Gastrocnemius medialis (tissue), 4 donors: ENCODE measurements at regions not wholly inside any gene's neighbourhood (a gene's known extent, or its start where the extent isn't known, plus 50 kb on each side); places are given as distances from the start of the nearest gene placed in this dataset.

Source experiments
- ATAC-seq, 2 donors: fragments of 150-250 bp; one replicate each; pipeline ENCODE4 v1.9.1; 2016
- DNase-seq, 2 donors: peaks; one replicate each; pipeline ENCODE4 v3.0.0-alpha.2; 2019
- H3K27ac ChIP-seq, 4 donors: fragments of 200-600 bp; sonication (generic); 1 replicate in 1 of 4; 2 replicates in 3 of 4; pipeline ENCODE4 v1.5.1; 2016 to 2018; ENCODE audit warnings: mild to moderate bottlenecking in 2 of 4, moderate library complexity in 1 of 4
- H3K27me3 ChIP-seq, 3 donors: fragments of 200-600 bp; sonication (generic) in 2 of 3; 1 replicate in 1 of 3; 2 replicates in 2 of 3; pipeline versions ENCODE4 v1.5.1 to v1.6.0; 2016 to 2019; ENCODE audit warnings: mild to moderate bottlenecking in 1 of 3, moderate library complexity in 1 of 3
- H3K36me3 ChIP-seq, 2 donors: fragments of 200-600 bp; sonication (generic) in 1 of 2; one replicate each; pipeline ENCODE4 v1.5.1; 2017 to 2018
- H3K4me1 ChIP-seq, 2 donors: fragments of 200-600 bp; sonication (generic) in 1 of 2; one replicate each; pipeline ENCODE4 v1.5.1; 2016 to 2017; ENCODE audit warnings: mild to moderate bottlenecking in 2 of 2
- H3K4me3 ChIP-seq, 4 donors: fragments of 200-600 bp; sonication (generic) in 3 of 4; 1 replicate in 1 of 4; 2 replicates in 3 of 4; pipeline ENCODE4 v1.5.1; 2016 to 2019; ENCODE audit warnings: mild to moderate bottlenecking in 2 of 4
- H3K9me3 ChIP-seq, 3 donors: fragments of 200-600 bp; sonication (generic) in 2 of 3; 1 replicate in 1 of 3; 2 replicates in 2 of 3; pipeline ENCODE4 v1.5.1; 2016 to 2019
- CTCF ChIP-seq, 5 experiments: fragments of 450-650 bp in 3 of 5; fragments of 200-600 bp in 2 of 5; sonication (generic) in 2 of 5; IDR thresholded peaks in 4 of 5; conservative IDR thresholded peaks in 1 of 5; 1 replicate in 4 of 5; 2 replicates in 1 of 5; pipeline ENCODE4 v1.5.1; 2016 to 2019; ENCODE audit warnings: antibody characterized with exemption in 5 of 5, mild to moderate bottlenecking in 3 of 5, moderate library complexity in 3 of 5
- POLR2A ChIP-seq, 2 donors: fragments of 450-650 bp; IDR thresholded peaks; one replicate each; pipeline ENCODE4 v1.6.1; 2017; ENCODE audit warnings: antibody characterized with exemption in 2 of 2, mild to moderate bottlenecking in 2 of 2, moderate library complexity in 2 of 2
- in situ Hi-C, 4 donors: fragments of 200-750 bp; cut with MboI; loops; one replicate each; pipeline versions ENCODE4 v1.15.0 to v1.8.0; 2017; ENCODE audit warnings: low sequenced_read_pairs in 4 of 4
- intact Hi-C: fragments of 100-400 bp; cut with DNase I; formaldehyde crosslinking; loops from one replicate; pipeline ENCODE4 v1.15.1; 2023; ENCODE audit warnings: low total_unique reads

GRCh38 chr5:130796032-130796431 is 369.0 kb downstream of the HINT1 start:
- H3K4me3 ChIP-seq, result no peak overlapping the region
- no peaks in the 10 kb centered on the region for H3K4me1 ChIP-seq
- peaks cover 0 to 4% (median 0%) of the 10 kb centered on the region in 3 donors for H3K9me3 ChIP-seq
- TF ChIP-seq CTCF (IDR thresholded peaks at IDR 0.05 in 4 of 5, conservative IDR thresholded peaks at IDR 0.05 in 1 of 5) (no peak), POLR2A (IDR thresholded peaks at IDR 0.05) (no peak)
- intact Hi-C loops (no loop called here), in situ Hi-C loops (no loop called here)
- DNase-seq (no peak), ATAC-seq (no peak)
- no peaks in the 10 kb centered on the region for H3K36me3 ChIP-seq
- H3K27me3 ChIP-seq, result no peaks in the 10 kb centered on the region
- H3K27ac ChIP-seq, result no peak overlapping the region

GRCh38 chr5:130795037-130795436 is 370.0 kb downstream of the HINT1 start:
- Histone ChIP-seq H3K4me3 (no peak overlapping the region), H3K36me3 (no peaks in the 10 kb centered on the region), H3K4me1 (no peaks in the 10 kb centered on the region), H3K27ac (no peak overlapping the region), H3K27me3 (no peaks in the 10 kb centered on the region), H3K9me3 (no peaks in the 10 kb centered on the region)
- TF ChIP-seq POLR2A (IDR thresholded peaks at IDR 0.05), result no peak
- TF ChIP-seq CTCF (IDR thresholded peaks at IDR 0.05 in 4 of 5, conservative IDR thresholded peaks at IDR 0.05 in 1 of 5), result no peak
- in situ Hi-C loops, result no loop called here
- ATAC-seq (no peak), DNase-seq (no peak)
- intact Hi-C loops, result no loop called here

GRCh38 chr5:130777794-130778193 is 387.3 kb downstream of the HINT1 start:
- no peak for DNase-seq
- H3K27ac ChIP-seq, result no peak overlapping the region
- no peak overlapping the region for H3K4me3 ChIP-seq
- ATAC-seq, result no peak
- H3K9me3 ChIP-seq, result no peaks in the 10 kb centered on the region
- in situ Hi-C loops, result no loop called here
- intact Hi-C loops, result no loop called here
- H3K36me3 ChIP-seq, result no peaks in the 10 kb centered on the region
- TF ChIP-seq POLR2A (IDR thresholded peaks at IDR 0.05), result no peak
- no peak for TF ChIP-seq CTCF (IDR thresholded peaks at IDR 0.05 in 4 of 5, conservative IDR thresholded peaks at IDR 0.05 in 1 of 5)
- no peaks in the 10 kb centered on the region for H3K4me1 ChIP-seq
- no peaks in the 10 kb centered on the region for H3K27me3 ChIP-seq

- in situ Hi-C loops (no loop called here), intact Hi-C loops (no loop called here)
- no peak overlapping the region for H3K27ac ChIP-seq
- no peaks in the 10 kb centered on the region for H3K36me3 ChIP-seq
- TF ChIP-seq CTCF (IDR thresholded peaks at IDR 0.05 in 4 of 5, conservative IDR thresholded peaks at IDR 0.05 in 1 of 5) (no peak), POLR2A (IDR thresholded peaks at IDR 0.05) (no peak)
- H3K4me3 ChIP-seq, result no peak overlapping the region
- no peaks in the 10 kb centered on the region for H3K27me3 ChIP-seq
- no peaks in the 10 kb centered on the region for H3K9me3 ChIP-seq
- no peaks in the 10 kb centered on the region for H3K4me1 ChIP-seq
- DNase-seq (no peak), ATAC-seq (no peak)
Observed at GRCh38 chr5:130773813-130774212, 391.2 kb downstream of the HINT1 start.

- H3K27me3 ChIP-seq, result no peaks in the 10 kb centered on the region
- intact Hi-C loops (no loop called here), in situ Hi-C loops (no loop called here)
- no peak for ATAC-seq
- H3K9me3 ChIP-seq, result no peaks in the 10 kb centered on the region
- TF ChIP-seq POLR2A (IDR thresholded peaks at IDR 0.05) (no peak), CTCF (IDR thresholded peaks at IDR 0.05 in 4 of 5, conservative IDR thresholded peaks at IDR 0.05 in 1 of 5) (no peak)
- DNase-seq, result no peak
- no peak overlapping the region for H3K4me3 ChIP-seq
- H3K36me3 ChIP-seq, result no peaks in the 10 kb centered on the region
- no peak overlapping the region for H3K27ac ChIP-seq
- no peaks in the 10 kb centered on the region for H3K4me1 ChIP-seq
Observed at GRCh38 chr5:130762031-130762430, 403.0 kb downstream of the HINT1 start.
